ENCODE measurements at regions not wholly inside any gene's neighbourhood (a gene's known extent, or its start where the extent isn't known, plus 50 kb on each side); places are given as distances from the start of the nearest gene placed in this dataset.

DNA sequence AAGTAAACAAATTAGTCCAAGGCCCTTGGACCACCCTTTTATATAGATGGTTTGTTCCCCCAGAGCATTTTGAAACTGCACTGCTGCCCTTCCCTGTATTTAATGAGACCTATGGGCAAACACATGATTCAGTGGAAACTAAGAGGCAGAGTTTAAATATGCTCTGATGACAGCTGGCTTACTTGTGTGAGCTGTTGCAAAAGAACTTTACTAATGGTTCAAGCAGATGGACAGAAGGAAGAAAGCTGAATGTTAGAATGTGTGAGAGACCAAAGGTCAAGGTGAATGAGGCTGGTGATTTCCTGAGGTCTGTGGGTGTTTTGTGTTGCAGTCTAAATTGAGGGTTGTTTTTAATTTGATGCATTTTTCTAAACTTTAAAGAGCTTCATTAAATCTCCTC, 123.0 kb upstream of the CEP162 start:
- Mint-ChIP-seq H3K27me3 (ENCODE audit: insufficient read depth, low read depth, poor library complexity) (no peaks in the 10 kb centered on the region), H3K36me3 (ENCODE audit: low read depth) (no peaks in the 10 kb centered on the region), H3K9me3 (no peaks in the 10 kb centered on the region), H3K27ac (no peak overlapping the region), H3K4me1 (no peaks in the 10 kb centered on the region), H3K4me3 (no peak overlapping the region)
- TF ChIP-seq CREB1 (CRISPR knock-in tag; IDR thresholded peaks at IDR 0.05; ENCODE audit: low read depth) (no peak), EZH2phosphoT487 (IDR thresholded peaks at IDR 0.05; ENCODE audit: unreplicated experiment) (no peak), ZNF114 (CRISPR knock-in tag; IDR thresholded peaks at IDR 0.05) (no peak), JUNB (IDR thresholded peaks at IDR 0.05; ENCODE audit: unreplicated experiment) (no peak), STAT1 (IDR thresholded peaks at IDR 0.05; ENCODE audit: unreplicated experiment) (no peak), EZH2 (IDR thresholded peaks at IDR 0.05; ENCODE audit: low read depth, unreplicated experiment) (no peak), NANOG (IDR thresholded peaks at IDR 0.05; ENCODE audit: borderline replicate concordance) (no peak)
- TF ChIP-seq, protein P1, sequence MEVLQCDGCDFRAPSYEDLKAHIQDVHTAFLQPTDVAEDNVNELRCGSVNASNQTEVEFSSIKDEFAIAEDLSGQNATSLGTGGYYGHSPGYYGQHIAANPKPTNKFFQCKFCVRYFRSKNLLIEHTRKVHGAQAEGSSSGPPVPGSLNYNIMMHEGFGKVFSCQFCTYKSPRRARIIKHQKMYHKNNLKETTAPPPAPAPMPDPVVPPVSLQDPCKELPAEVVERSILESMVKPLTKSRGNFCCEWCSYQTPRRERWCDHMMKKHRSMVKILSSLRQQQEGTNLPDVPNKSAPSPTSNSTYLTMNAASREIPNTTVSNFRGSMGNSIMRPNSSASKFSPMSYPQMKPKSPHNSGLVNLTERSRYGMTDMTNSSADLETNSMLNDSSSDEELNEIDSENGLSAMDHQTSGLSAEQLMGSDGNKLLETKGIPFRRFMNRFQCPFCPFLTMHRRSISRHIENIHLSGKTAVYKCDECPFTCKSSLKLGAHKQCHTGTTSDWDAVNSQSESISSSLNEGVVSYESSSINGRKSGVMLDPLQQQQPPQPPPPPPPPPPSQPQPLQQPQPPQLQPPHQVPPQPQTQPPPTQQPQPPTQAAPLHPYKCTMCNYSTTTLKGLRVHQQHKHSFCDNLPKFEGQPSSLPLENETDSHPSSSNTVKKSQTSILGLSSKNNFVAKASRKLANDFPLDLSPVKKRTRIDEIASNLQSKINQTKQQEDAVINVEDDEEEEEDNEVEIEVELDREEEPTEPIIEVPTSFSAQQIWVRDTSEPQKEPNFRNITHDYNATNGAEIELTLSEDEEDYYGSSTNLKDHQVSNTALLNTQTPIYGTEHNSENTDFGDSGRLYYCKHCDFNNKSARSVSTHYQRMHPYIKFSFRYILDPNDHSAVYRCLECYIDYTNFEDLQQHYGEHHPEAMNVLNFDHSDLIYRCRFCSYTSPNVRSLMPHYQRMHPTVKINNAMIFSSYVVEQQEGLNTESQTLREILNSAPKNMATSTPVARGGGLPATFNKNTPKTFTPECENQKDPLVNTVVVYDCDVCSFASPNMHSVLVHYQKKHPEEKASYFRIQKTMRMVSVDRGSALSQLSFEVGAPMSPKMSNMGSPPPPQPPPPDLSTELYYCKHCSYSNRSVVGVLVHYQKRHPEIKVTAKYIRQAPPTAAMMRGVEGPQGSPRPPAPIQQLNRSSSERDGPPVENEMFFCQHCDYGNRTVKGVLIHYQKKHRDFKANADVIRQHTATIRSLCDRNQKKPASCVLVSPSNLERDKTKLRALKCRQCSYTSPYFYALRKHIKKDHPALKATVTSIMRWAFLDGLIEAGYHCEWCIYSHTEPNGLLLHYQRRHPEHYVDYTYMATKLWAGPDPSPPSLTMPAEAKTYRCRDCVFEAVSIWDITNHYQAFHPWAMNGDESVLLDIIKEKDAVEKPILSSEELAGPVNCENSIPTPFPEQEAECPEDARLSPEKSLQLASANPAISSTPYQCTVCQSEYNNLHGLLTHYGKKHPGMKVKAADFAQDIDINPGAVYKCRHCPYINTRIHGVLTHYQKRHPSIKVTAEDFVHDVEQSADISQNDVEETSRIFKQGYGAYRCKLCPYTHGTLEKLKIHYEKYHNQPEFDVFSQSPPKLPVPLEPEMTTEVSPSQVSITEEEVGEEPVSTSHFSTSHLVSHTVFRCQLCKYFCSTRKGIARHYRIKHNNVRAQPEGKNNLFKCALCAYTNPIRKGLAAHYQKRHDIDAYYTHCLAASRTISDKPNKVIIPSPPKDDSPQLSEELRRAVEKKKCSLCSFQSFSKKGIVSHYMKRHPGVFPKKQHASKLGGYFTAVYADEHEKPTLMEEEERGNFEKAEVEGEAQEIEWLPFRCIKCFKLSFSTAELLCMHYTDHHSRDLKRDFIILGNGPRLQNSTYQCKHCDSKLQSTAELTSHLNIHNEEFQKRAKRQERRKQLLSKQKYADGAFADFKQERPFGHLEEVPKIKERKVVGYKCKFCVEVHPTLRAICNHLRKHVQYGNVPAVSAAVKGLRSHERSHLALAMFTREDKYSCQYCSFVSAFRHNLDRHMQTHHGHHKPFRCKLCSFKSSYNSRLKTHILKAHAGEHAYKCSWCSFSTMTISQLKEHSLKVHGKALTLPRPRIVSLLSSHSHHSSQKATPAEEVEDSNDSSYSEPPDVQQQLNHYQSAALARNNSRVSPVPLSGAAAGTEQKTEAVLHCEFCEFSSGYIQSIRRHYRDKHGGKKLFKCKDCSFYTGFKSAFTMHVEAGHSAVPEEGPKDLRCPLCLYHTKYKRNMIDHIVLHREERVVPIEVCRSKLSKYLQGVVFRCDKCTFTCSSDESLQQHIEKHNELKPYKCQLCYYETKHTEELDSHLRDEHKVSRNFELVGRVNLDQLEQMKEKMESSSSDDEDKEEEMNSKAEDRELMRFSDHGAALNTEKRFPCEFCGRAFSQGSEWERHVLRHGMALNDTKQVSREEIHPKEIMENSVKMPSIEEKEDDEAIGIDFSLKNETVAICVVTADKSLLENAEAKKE (CRISPR knock-in tag; IDR thresholded peaks at IDR 0.05): no peak
- TF ChIP-seq, protein P2, sequence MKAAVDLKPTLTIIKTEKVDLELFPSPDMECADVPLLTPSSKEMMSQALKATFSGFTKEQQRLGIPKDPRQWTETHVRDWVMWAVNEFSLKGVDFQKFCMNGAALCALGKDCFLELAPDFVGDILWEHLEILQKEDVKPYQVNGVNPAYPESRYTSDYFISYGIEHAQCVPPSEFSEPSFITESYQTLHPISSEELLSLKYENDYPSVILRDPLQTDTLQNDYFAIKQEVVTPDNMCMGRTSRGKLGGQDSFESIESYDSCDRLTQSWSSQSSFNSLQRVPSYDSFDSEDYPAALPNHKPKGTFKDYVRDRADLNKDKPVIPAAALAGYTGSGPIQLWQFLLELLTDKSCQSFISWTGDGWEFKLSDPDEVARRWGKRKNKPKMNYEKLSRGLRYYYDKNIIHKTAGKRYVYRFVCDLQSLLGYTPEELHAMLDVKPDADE (IDR thresholded peaks at IDR 0.05): no peak
- TF ChIP-seq, protein P3, sequence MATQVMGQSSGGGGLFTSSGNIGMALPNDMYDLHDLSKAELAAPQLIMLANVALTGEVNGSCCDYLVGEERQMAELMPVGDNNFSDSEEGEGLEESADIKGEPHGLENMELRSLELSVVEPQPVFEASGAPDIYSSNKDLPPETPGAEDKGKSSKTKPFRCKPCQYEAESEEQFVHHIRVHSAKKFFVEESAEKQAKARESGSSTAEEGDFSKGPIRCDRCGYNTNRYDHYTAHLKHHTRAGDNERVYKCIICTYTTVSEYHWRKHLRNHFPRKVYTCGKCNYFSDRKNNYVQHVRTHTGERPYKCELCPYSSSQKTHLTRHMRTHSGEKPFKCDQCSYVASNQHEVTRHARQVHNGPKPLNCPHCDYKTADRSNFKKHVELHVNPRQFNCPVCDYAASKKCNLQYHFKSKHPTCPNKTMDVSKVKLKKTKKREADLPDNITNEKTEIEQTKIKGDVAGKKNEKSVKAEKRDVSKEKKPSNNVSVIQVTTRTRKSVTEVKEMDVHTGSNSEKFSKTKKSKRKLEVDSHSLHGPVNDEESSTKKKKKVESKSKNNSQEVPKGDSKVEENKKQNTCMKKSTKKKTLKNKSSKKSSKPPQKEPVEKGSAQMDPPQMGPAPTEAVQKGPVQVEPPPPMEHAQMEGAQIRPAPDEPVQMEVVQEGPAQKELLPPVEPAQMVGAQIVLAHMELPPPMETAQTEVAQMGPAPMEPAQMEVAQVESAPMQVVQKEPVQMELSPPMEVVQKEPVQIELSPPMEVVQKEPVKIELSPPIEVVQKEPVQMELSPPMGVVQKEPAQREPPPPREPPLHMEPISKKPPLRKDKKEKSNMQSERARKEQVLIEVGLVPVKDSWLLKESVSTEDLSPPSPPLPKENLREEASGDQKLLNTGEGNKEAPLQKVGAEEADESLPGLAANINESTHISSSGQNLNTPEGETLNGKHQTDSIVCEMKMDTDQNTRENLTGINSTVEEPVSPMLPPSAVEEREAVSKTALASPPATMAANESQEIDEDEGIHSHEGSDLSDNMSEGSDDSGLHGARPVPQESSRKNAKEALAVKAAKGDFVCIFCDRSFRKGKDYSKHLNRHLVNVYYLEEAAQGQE (IDR thresholded peaks at IDR 0.05; ENCODE audit: unreplicated experiment): no peak
- no peaks in the 10 kb centered on the region for H3K4me1 ChIP-seq (ENCODE audit: insufficient read depth)
- no peak overlapping the region for H3K4me2 ChIP-seq
- no peaks in the 10 kb centered on the region for H3F3A ChIP-seq (replicated peaks; ENCODE audit: low read depth)
- H3K9me2 ChIP-seq (ENCODE audit: insufficient read depth): no peaks in the 10 kb centered on the region
- no peak overlapping the region for H3K27ac ChIP-seq (ENCODE audit: low read depth)
- DNase-seq (ENCODE audit: low spot score) (no peak), ATAC-seq (no peak)
- no peaks in the 10 kb centered on the region for H4K20me1 ChIP-seq (replicated peaks; ENCODE audit: insufficient read depth)
- H2AFZ ChIP-seq: no peak overlapping the region
- no peak overlapping the region for H3K4me3 ChIP-seq
- no peaks in the 10 kb centered on the region for H3K27me3 ChIP-seq (ENCODE audit: insufficient read depth)
- no peaks in the 10 kb centered on the region for H3K36me3 ChIP-seq (ENCODE audit: insufficient read depth)
- no peaks in the 10 kb centered on the region for H3K79me2 ChIP-seq (replicated peaks; ENCODE audit: insufficient read depth)
